BE2C (cell line): ENCODE measurements at regions not wholly inside any gene's neighbourhood (a gene's known extent, or its start where the extent isn't known, plus 50 kb on each side); places are given as distances from the start of the nearest gene placed in this dataset.

ENCODE experiments used
- DNase-seq: peaks from one replicate; pipeline ENCODE4 v3.0.0-alpha.2; 2020
- H3K27me3 ChIP-seq: fragments of 250-450 bp; sonication (Bioruptor Pico); 2 replicates; pipeline ENCODE4 v1.5.1; 2020; ENCODE audit warnings: mild to moderate bottlenecking
- H3K36me3 ChIP-seq: fragments of 250-450 bp; sonication (Bioruptor Pico); 2 replicates; pipeline ENCODE4 v1.5.1; 2020; ENCODE audit warnings: mild to moderate bottlenecking
- H3K4me1 ChIP-seq: fragments of 250-450 bp; sonication (Bioruptor Pico); 2 replicates; pipeline ENCODE4 v1.5.1; 2020
- H3K4me3 ChIP-seq: 2 replicates; pipeline ENCODE4 v1.5.1; 2011; ENCODE audit warnings: low read depth, low read length
- H3K9me3 ChIP-seq: fragments of 250-450 bp; sonication (Bioruptor Pico); 2 replicates; pipeline ENCODE4 v1.5.1; 2020
- CTCF ChIP-seq: IDR thresholded peaks from 2 replicates; pipeline ENCODE4 v1.5.1; 2012; ENCODE audit warnings: mild to moderate bottlenecking, low read depth, low read length

- Histone ChIP-seq H3K9me3 (peaks cover 7% of the 10 kb centered on the region; the same call in 1 of the 2 replicates), H3K4me1 (no peaks in the 10 kb centered on the region), H3K27me3 (no peaks in the 10 kb centered on the region), H3K36me3 (no peaks in the 10 kb centered on the region), H3K4me3 (no peak overlapping the region)
- TF ChIP-seq CTCF, result no peak
- DNase-seq, result no peak
Observed at GRCh38 chr5:124044613-124045012, 532.6 kb downstream of the CSNK1G3 start.

GRCh38 chr5:124043456-124043855 is 531.5 kb downstream of the CSNK1G3 start:
- no peaks in the 10 kb centered on the region for H3K27me3 ChIP-seq
- H3K9me3 ChIP-seq, result peaks cover 7% of the 10 kb centered on the region; the same call in 1 of the 2 replicates
- H3K4me3 ChIP-seq, result no peak overlapping the region
- no peaks in the 10 kb centered on the region for H3K4me1 ChIP-seq
- H3K36me3 ChIP-seq, result no peaks in the 10 kb centered on the region
- peak; percentile 45 for TF ChIP-seq CTCF
- peak; percentile 22 for DNase-seq

GRCh38 chr5:124040799-124041198 is 528.8 kb downstream of the CSNK1G3 start:
- no peak for DNase-seq
- Histone ChIP-seq H3K27me3 (no peaks in the 10 kb centered on the region), H3K4me1 (peaks cover 4% of the 10 kb centered on the region; the same call in 1 of the 2 replicates), H3K4me3 (no peak overlapping the region), H3K36me3 (no peaks in the 10 kb centered on the region), H3K9me3 (peaks cover 7% of the 10 kb centered on the region; the same call in 1 of the 2 replicates)
- TF ChIP-seq CTCF, result no peak

GRCh38 chr5:124039410-124039809 is 527.4 kb downstream of the CSNK1G3 start:
- no peak for TF ChIP-seq CTCF
- no peak for DNase-seq
- no peaks in the 10 kb centered on the region for H3K36me3 ChIP-seq
- H3K9me3 ChIP-seq, result peaks cover 7% of the 10 kb centered on the region; the same call in 1 of the 2 replicates
- H3K4me3 ChIP-seq, result no peak overlapping the region
- H3K4me1 ChIP-seq, result peaks cover 4% of the 10 kb centered on the region; the same call in 1 of the 2 replicates
- H3K27me3 ChIP-seq, result no peaks in the 10 kb centered on the region

- Histone ChIP-seq H3K36me3 (no peaks in the 10 kb centered on the region), H3K9me3 (no peaks in the 10 kb centered on the region), H3K27me3 (no peaks in the 10 kb centered on the region), H3K4me1 (peaks cover 4% of the 10 kb centered on the region; the same call in 1 of the 2 replicates), H3K4me3 (no peak overlapping the region)
- no peak for DNase-seq
- no peak for TF ChIP-seq CTCF
Observed at GRCh38 chr5:124036786-124037185, 524.8 kb downstream of the CSNK1G3 start.

- Histone ChIP-seq H3K4me1 (peaks cover 9% of the 10 kb centered on the region), H3K36me3 (no peaks in the 10 kb centered on the region), H3K4me3 (no peak overlapping the region), H3K27me3 (no peaks in the 10 kb centered on the region), H3K9me3 (no peaks in the 10 kb centered on the region)
- DNase-seq, result no peak
- TF ChIP-seq CTCF, result no peak
Observed at GRCh38 chr5:124034963-124035362, 523.0 kb downstream of the CSNK1G3 start.
